ENCODE measurements at regions not wholly inside any gene's neighbourhood (a gene's known extent, or its start where the extent isn't known, plus 50 kb on each side); places are given as distances from the start of the nearest gene placed in this dataset.

GRCh38 chr4:23166407-23166806 is 473.7 kb downstream of the GBA3 start:
- Histone ChIP-seq H4K20me1 (ENCODE audit: control insufficient read depth, extremely low read depth, insufficient read depth, low read length) (no peaks in the 10 kb centered on the region), H3K79me2 (ENCODE audit: control insufficient read depth, insufficient read depth, low read length) (no peaks in the 10 kb centered on the region), H3K27ac (ENCODE audit: insufficient read depth, low read length) (no peak overlapping the region), H3K9ac (ENCODE audit: insufficient read depth, low read length) (no peak overlapping the region), H3K9me3 (ENCODE audit: control insufficient read depth, insufficient read depth, low read depth, low read length) (no peaks in the 10 kb centered on the region), H3K36me3 (ENCODE audit: control insufficient read depth, insufficient read depth, low read length) (no peaks in the 10 kb centered on the region), H3K4me3 (replicated peaks in 1 of 4; ENCODE audit: control extremely low read depth in 1 of 4, insufficient read depth in 1 of 4, low read depth in 3 of 4, low read length in 4 of 4) (no peak overlapping the region), H3K4me1 (ENCODE audit: control insufficient read depth, extremely low read depth, insufficient read depth, low read length) (no peaks in the 10 kb centered on the region), H3K4me2 (ENCODE audit: extremely low read depth, insufficient read depth, low read length) (no peak overlapping the region), H3K27me3 (ENCODE audit: control insufficient read depth, insufficient read depth, low read length) (no peaks in the 10 kb centered on the region), H2AFZ (ENCODE audit: low read length) (no peak overlapping the region)
- TF ChIP-seq EZH2 (IDR thresholded peaks at IDR 0.05; ENCODE audit: low read length, missing control alignments) (no peak), CTCF (conservative IDR thresholded peaks at IDR 0.05 in 1 of 2, IDR thresholded peaks at IDR 0.05 in 1 of 2; ENCODE audit: low read depth in 1 of 2, low read length in 2 of 2) (no peak)
- DNase-seq (ENCODE audit: low read depth in 2 of 2), result no peak

DNA sequence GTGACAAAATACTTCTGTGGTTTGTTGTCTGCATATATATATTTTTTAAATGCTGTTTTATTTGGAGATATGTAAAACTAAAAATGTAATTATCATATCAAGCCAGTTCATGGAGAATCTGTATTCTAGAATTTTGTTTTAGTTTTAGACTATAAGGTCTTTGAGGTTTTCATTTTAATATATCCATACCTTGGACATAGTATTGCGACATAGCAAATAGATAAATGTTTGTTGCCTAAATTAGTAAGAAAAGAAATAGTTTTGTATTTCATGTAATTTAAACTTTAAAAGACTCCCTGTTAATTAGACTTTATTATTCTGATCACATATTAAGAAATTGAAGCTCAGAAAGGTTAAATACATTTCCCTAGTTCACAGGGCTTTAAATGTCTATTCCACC is 472.9 kb downstream of the GBA3 start:
- no peak overlapping the region for H3K4me3 ChIP-seq (replicated peaks in 1 of 4; ENCODE audit: control extremely low read depth in 1 of 4, insufficient read depth in 1 of 4, low read depth in 3 of 4, low read length in 4 of 4)
- no peak overlapping the region for H3K27ac ChIP-seq (ENCODE audit: insufficient read depth, low read length)
- H3K27me3 ChIP-seq (ENCODE audit: control insufficient read depth, insufficient read depth, low read length), result no peaks in the 10 kb centered on the region
- H3K9me3 ChIP-seq (ENCODE audit: control insufficient read depth, insufficient read depth, low read depth, low read length), result no peaks in the 10 kb centered on the region
- no peak overlapping the region for H3K4me2 ChIP-seq (ENCODE audit: extremely low read depth, insufficient read depth, low read length)
- H3K4me1 ChIP-seq (ENCODE audit: control insufficient read depth, extremely low read depth, insufficient read depth, low read length), result no peaks in the 10 kb centered on the region
- H4K20me1 ChIP-seq (ENCODE audit: control insufficient read depth, extremely low read depth, insufficient read depth, low read length), result no peaks in the 10 kb centered on the region
- H2AFZ ChIP-seq (ENCODE audit: low read length), result no peak overlapping the region
- TF ChIP-seq CTCF (conservative IDR thresholded peaks at IDR 0.05 in 1 of 2, IDR thresholded peaks at IDR 0.05 in 1 of 2; ENCODE audit: low read depth in 1 of 2, low read length in 2 of 2) (no peak), EZH2 (IDR thresholded peaks at IDR 0.05; ENCODE audit: low read length, missing control alignments) (no peak)
- DNase-seq (ENCODE audit: low read depth in 2 of 2), result no peak
- no peak overlapping the region for H3K9ac ChIP-seq (ENCODE audit: insufficient read depth, low read length)
- no peaks in the 10 kb centered on the region for H3K36me3 ChIP-seq (ENCODE audit: control insufficient read depth, insufficient read depth, low read length)
- H3K79me2 ChIP-seq (ENCODE audit: control insufficient read depth, insufficient read depth, low read length), result no peaks in the 10 kb centered on the region

GRCh38 chr4:23163647-23164436 is 471.1 kb downstream of the GBA3 start:
- TF ChIP-seq CTCF (conservative IDR thresholded peaks at IDR 0.05 in 1 of 2, IDR thresholded peaks at IDR 0.05 in 1 of 2; ENCODE audit: low read depth in 1 of 2, low read length in 2 of 2) (no peak), EZH2 (IDR thresholded peaks at IDR 0.05; ENCODE audit: low read length, missing control alignments) (no peak)
- Histone ChIP-seq H3K4me1 (ENCODE audit: control insufficient read depth, extremely low read depth, insufficient read depth, low read length) (no peaks in the 10 kb centered on the region), H3K9ac (ENCODE audit: insufficient read depth, low read length) (no peak overlapping the region), H2AFZ (ENCODE audit: low read length) (no peak overlapping the region), H4K20me1 (ENCODE audit: control insufficient read depth, extremely low read depth, insufficient read depth, low read length) (no peaks in the 10 kb centered on the region), H3K27ac (ENCODE audit: insufficient read depth, low read length) (no peak overlapping the region), H3K36me3 (ENCODE audit: control insufficient read depth, insufficient read depth, low read length) (no peaks in the 10 kb centered on the region), H3K4me3 (replicated peaks in 1 of 4; ENCODE audit: control extremely low read depth in 1 of 4, insufficient read depth in 1 of 4, low read depth in 3 of 4, low read length in 4 of 4) (no peak overlapping the region), H3K4me2 (ENCODE audit: extremely low read depth, insufficient read depth, low read length) (no peak overlapping the region), H3K9me3 (ENCODE audit: control insufficient read depth, insufficient read depth, low read depth, low read length) (no peaks in the 10 kb centered on the region), H3K79me2 (ENCODE audit: control insufficient read depth, insufficient read depth, low read length) (no peaks in the 10 kb centered on the region), H3K27me3 (ENCODE audit: control insufficient read depth, insufficient read depth, low read length) (no peaks in the 10 kb centered on the region)
- peak; percentile 59 to 64 for DNase-seq (ENCODE audit: low read depth in 2 of 2)

All from fibroblast of lung (primary cell).